ENCODE measurements at regions not wholly inside any gene's neighbourhood (a gene's known extent, or its start where the extent isn't known, plus 50 kb on each side); places are given as distances from the start of the nearest gene placed in this dataset.

- H3K27ac ChIP-seq = no peak overlapping the region
- intact Hi-C loops (cut with DNase I) = no loop called here
- ATAC-seq (no peak), DNase-seq (no peak)
- no peaks in the 10 kb centered on the region for H3K4me1 ChIP-seq
- TF ChIP-seq CTCF (IDR thresholded peaks at IDR 0.05) = no peak
- no peaks in the 10 kb centered on the region for H3K9me3 ChIP-seq
- H3K4me3 ChIP-seq = no peak overlapping the region
- no peaks in the 10 kb centered on the region for H3K27me3 ChIP-seq
- no peaks in the 10 kb centered on the region for H3K36me3 ChIP-seq
These were observed 222.4 kb upstream of the PCDH17 start for GRCh38 chr13:57409121-57409520.

GRCh38 chr13:57409656-57410055 lies 221.9 kb upstream of the PCDH17 start:
- peak; percentile 16 for ATAC-seq

GRCh38 chr13:57418067-57418677 lies 213.4 kb upstream of the PCDH17 start:
- Histone ChIP-seq H3K4me1 (no peaks in the 10 kb centered on the region), H3K27ac (no peak overlapping the region), H3K27me3 (no peaks in the 10 kb centered on the region), H3K4me3 (no peak overlapping the region), H3K36me3 (no peaks in the 10 kb centered on the region), H3K9me3 (no peaks in the 10 kb centered on the region)
- DNase-seq (no peak), ATAC-seq (no peak)
- no peak for TF ChIP-seq CTCF (IDR thresholded peaks at IDR 0.05)
- intact Hi-C loops (cut with DNase I) = no loop called here

More at GRCh38 chr13:57409656-57410055, 221.9 kb upstream of the PCDH17 start:
- no peak for DNase-seq
- Histone ChIP-seq H3K27me3 (no peaks in the 10 kb centered on the region), H3K4me3 (no peak overlapping the region), H3K9me3 (no peaks in the 10 kb centered on the region), H3K36me3 (no peaks in the 10 kb centered on the region), H3K4me1 (no peaks in the 10 kb centered on the region), H3K27ac (no peak overlapping the region)
- intact Hi-C loops (cut with DNase I) = no loop called here
- no peak for TF ChIP-seq CTCF (IDR thresholded peaks at IDR 0.05)

- Histone ChIP-seq H3K27ac (no peak overlapping the region), H3K9me3 (no peaks in the 10 kb centered on the region), H3K4me1 (no peaks in the 10 kb centered on the region), H3K4me3 (no peak overlapping the region), H3K27me3 (no peaks in the 10 kb centered on the region), H3K36me3 (no peaks in the 10 kb centered on the region)
- intact Hi-C loops (cut with DNase I) = no loop called here
- ATAC-seq (no peak), DNase-seq (no peak)
- TF ChIP-seq CTCF (IDR thresholded peaks at IDR 0.05) = no peak
These were observed 207.2 kb upstream of the PCDH17 start for GRCh38 chr13:57424379-57424778.

GRCh38 chr13:57425531-57425930 lies 206.0 kb upstream of the PCDH17 start:
- Histone ChIP-seq H3K36me3 (no peaks in the 10 kb centered on the region), H3K4me1 (no peaks in the 10 kb centered on the region), H3K9me3 (no peaks in the 10 kb centered on the region), H3K27ac (no peak overlapping the region), H3K27me3 (no peaks in the 10 kb centered on the region), H3K4me3 (no peak overlapping the region)
- intact Hi-C loops (cut with DNase I) = no loop called here
- ATAC-seq = no peak
- no peak for DNase-seq
- TF ChIP-seq CTCF (IDR thresholded peaks at IDR 0.05) = no peak

GRCh38 chr13:57437587-57437986 lies 194.0 kb upstream of the PCDH17 start:
- no peaks in the 10 kb centered on the region for H3K4me1 ChIP-seq
- DNase-seq (no peak), ATAC-seq (no peak)
- no peak overlapping the region for H3K4me3 ChIP-seq
- intact Hi-C loops (cut with DNase I) = no loop called here
- H3K9me3 ChIP-seq = no peaks in the 10 kb centered on the region
- no peaks in the 10 kb centered on the region for H3K36me3 ChIP-seq
- no peak for TF ChIP-seq CTCF (IDR thresholded peaks at IDR 0.05)
- H3K27ac ChIP-seq = no peak overlapping the region
- no peaks in the 10 kb centered on the region for H3K27me3 ChIP-seq

Data from upper lobe of right lung (tissue), 1 donor.